ENCODE measurements at regions not wholly inside any gene's neighbourhood (a gene's known extent, or its start where the extent isn't known, plus 50 kb on each side); places are given as distances from the start of the nearest gene placed in this dataset.
"Not testable (repeated sequence)": the region's sequence is repeated elsewhere in the genome, so short reads cannot be mapped to it uniquely, and the experiment has no call there.

- DNase-seq: not testable (repeated sequence)
Observed at GRCh38 chr4:186847429-186848131, 123.9 kb upstream of the FAT1 start.

GRCh38 chr4:186848437-186848836, 124.8 kb upstream of the FAT1 start:
- no peak for DNase-seq

GRCh38 chr4:186851291-186852072, 127.8 kb upstream of the FAT1 start:
- no peak for DNase-seq

GRCh38 chr4:186852073-186852420, 128.4 kb upstream of the FAT1 start:
- no peak for DNase-seq

GRCh38 chr4:186852964-186853391, 129.3 kb upstream of the FAT1 start:
- no peak for DNase-seq

- DNase-seq: no peak
Observed at GRCh38 chr4:186854256-186854655, 130.6 kb upstream of the FAT1 start.

GRCh38 chr4:186855111-186855510, 131.5 kb upstream of the FAT1 start:
- DNase-seq: no peak

- DNase-seq: no peak
Observed at GRCh38 chr4:186857793-186858192, 134.1 kb upstream of the FAT1 start.

GRCh38 chr4:186858355-186858754, 134.7 kb upstream of the FAT1 start:
- DNase-seq: no peak

GRCh38 chr4:186859420-186859819, 135.8 kb upstream of the FAT1 start:
- DNase-seq: no peak

- no peak for DNase-seq
Observed at GRCh38 chr4:186861317-186861716, 137.7 kb upstream of the FAT1 start.

- no peak for DNase-seq
Observed at GRCh38 chr4:186871856-186872255, 148.2 kb upstream of the FAT1 start.

- not testable (repeated sequence) for DNase-seq
Observed at GRCh38 chr4:186873095-186873494, 149.4 kb upstream of the FAT1 start.

- DNase-seq: no peak
Observed at GRCh38 chr4:186875476-186875875, 151.8 kb upstream of the FAT1 start.

- DNase-seq: no peak
Observed at GRCh38 chr4:186876961-186877626, 153.4 kb upstream of the FAT1 start.

GRCh38 chr4:186878203-186878776, 154.6 kb upstream of the FAT1 start:
- DNase-seq: no peak

GRCh38 chr4:186881521-186882220, 158.0 kb upstream of the FAT1 start:
- no peak for DNase-seq

GRCh38 chr4:186882293-186882692, 158.6 kb upstream of the FAT1 start:
- DNase-seq: no peak

- no peak for DNase-seq
Observed at GRCh38 chr4:186885289-186885688, 161.6 kb upstream of the FAT1 start.

- no peak for DNase-seq
Observed at GRCh38 chr4:186886759-186887158, 163.1 kb upstream of the FAT1 start.

- no peak for DNase-seq
Observed at GRCh38 chr4:186887291-186887700, 163.6 kb upstream of the FAT1 start.

- DNase-seq: no peak
Observed at GRCh38 chr4:186887752-186888151, 164.1 kb upstream of the FAT1 start.

Measured in activated CD4-positive, alpha-beta T cell treated with anti-CD3 and anti-CD28 coated beads for 48 hours (primary cell).